Glomerular endothelial cell (primary cell): ENCODE measurements at regions not wholly inside any gene's neighbourhood (a gene's known extent, or its start where the extent isn't known, plus 50 kb on each side); places are given as distances from the start of the nearest gene placed in this dataset.
"Not testable (repeated sequence)": the region's sequence is repeated elsewhere in the genome, so short reads cannot be mapped to it uniquely, and the experiment has no call there.

Experiments used
- DNase-seq: peaks from one replicate; pipeline ENCODE4 v3.0.0-alpha.2; 2011; ENCODE audit warnings: low read depth, low spot score; ENCODE audit errors: extremely low read depth

- no peak for DNase-seq
Measured at GRCh38 chr4:26163425-26164362, 157.1 kb upstream of the RBPJ start.

- DNase-seq, result no peak
Measured at GRCh38 chr4:26171501-26171900, 149.3 kb upstream of the RBPJ start.

GRCh38 chr4:26171941-26172340 is 148.9 kb upstream of the RBPJ start:
- DNase-seq, result no peak

GRCh38 chr4:26173619-26174018 is 147.2 kb upstream of the RBPJ start:
- DNase-seq, result no peak

GRCh38 chr4:26174027-26174426 is 146.8 kb upstream of the RBPJ start:
- no peak for DNase-seq

GRCh38 chr4:26175006-26175786 is 145.6 kb upstream of the RBPJ start:
- no peak for DNase-seq

GRCh38 chr4:26175905-26176470 is 144.8 kb upstream of the RBPJ start:
- DNase-seq, result no peak

GRCh38 chr4:26176598-26177149 is 144.1 kb upstream of the RBPJ start:
- DNase-seq, result no peak

GRCh38 chr4:26178854-26179253 is 142.0 kb upstream of the RBPJ start:
- no peak for DNase-seq

- no peak for DNase-seq
Measured at GRCh38 chr4:26179316-26179760, 141.5 kb upstream of the RBPJ start.

- DNase-seq, result no peak
Measured at GRCh38 chr4:26181616-26182015, 139.2 kb upstream of the RBPJ start.

- no peak for DNase-seq
Measured at GRCh38 chr4:26183017-26183416, 137.8 kb upstream of the RBPJ start.

- DNase-seq, result no peak
Measured at GRCh38 chr4:26185436-26185835, 135.4 kb upstream of the RBPJ start.

- no peak for DNase-seq
Measured at GRCh38 chr4:26191353-26191752, 129.5 kb upstream of the RBPJ start.

GRCh38 chr4:26192899-26193869 is 127.6 kb upstream of the RBPJ start:
- DNase-seq, result no peak

GRCh38 chr4:26194764-26195163 is 126.0 kb upstream of the RBPJ start:
- DNase-seq, result no peak

- DNase-seq, result no peak
Measured at GRCh38 chr4:26196567-26196966, 124.2 kb upstream of the RBPJ start.

GRCh38 chr4:26197018-26197779 is 123.6 kb upstream of the RBPJ start:
- no peak for DNase-seq

- not testable (repeated sequence) for DNase-seq
Measured at GRCh38 chr4:26198931-26199330, 121.9 kb upstream of the RBPJ start.
